ENCODE measurements at regions not wholly inside any gene's neighbourhood (a gene's known extent, or its start where the extent isn't known, plus 50 kb on each side); places are given as distances from the start of the nearest gene placed in this dataset.
"Not testable (repeated sequence)": the region's sequence is repeated elsewhere in the genome, so short reads cannot be mapped to it uniquely, and the experiment has no call there.

DNA sequence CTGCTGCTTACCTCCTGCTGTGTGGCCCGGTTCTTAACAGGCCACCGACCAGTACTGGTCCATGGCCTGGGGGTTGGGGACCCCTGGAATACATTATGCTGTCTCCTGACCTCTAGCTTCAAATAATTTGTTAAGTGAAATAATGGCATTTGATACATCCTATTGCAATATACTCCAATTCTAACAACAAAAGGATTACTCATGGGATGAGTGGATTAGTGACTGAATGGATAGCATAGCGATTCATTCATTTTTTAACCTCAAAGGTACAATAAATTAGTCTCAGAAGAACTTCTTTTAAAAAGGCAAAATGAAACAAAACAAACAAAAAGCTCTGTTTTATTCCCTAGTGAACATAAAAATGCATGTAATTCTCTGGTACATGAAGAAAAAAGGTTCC is 147.9 kb upstream of the PKP2 start:
- Histone ChIP-seq H3K4me3 (no peak overlapping the region), H3K36me3 (replicated peaks in 1 of 2) (no peaks in the 10 kb centered on the region), H3K9me3 (replicated peaks in 1 of 3) (no peaks in the 10 kb centered on the region), H3K27me3 (no peaks in the 10 kb centered on the region), H3K4me1 (replicated peaks in 1 of 2) (no peaks in the 10 kb centered on the region), H3K27ac (no peak overlapping the region)
- 11 to 27% (median 25%) methylated on average over 2 to 3 of the region's 3 CpGs for WGBS, 4 donors
- intact Hi-C loops (cut with DNase I) = no loop called here
- DNase-seq = no peak
- TF ChIP-seq POLR2A (IDR thresholded peaks at IDR 0.05) (no peak), CTCF (IDR thresholded peaks at IDR 0.05) (no peak)

DNA sequence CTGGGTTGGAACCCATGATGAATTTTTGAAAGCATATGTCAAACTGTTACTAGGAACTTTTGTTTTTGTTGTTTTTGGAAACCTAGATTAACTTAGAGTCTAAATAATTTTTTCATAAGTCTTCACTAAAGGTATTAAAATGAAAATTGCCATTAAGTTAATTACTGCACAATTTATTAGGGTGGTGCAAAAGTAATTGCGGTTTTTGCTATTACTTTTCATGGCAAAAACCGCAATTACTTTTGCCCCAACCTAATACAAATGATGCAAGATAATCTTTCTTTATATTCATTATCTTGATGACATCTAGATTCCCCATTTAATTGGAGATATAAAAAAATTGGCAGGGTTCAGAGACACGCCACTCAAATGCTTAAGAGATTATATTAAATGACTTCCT is 145.0 kb upstream of the PKP2 start:
- no peak for DNase-seq
- WGBS, 4 donors = 74 to 80% (median 77%) methylated on average over 3 of the region's 3 CpGs
- Histone ChIP-seq H3K9me3 (replicated peaks in 1 of 3) (no peaks in the 10 kb centered on the region), H3K27ac (no peak overlapping the region), H3K36me3 (replicated peaks in 1 of 2) (no peaks in the 10 kb centered on the region), H3K27me3 (no peaks in the 10 kb centered on the region), H3K4me1 (replicated peaks in 1 of 2) (no peaks in the 10 kb centered on the region), H3K4me3 (no peak overlapping the region)
- no peak for TF ChIP-seq CTCF (IDR thresholded peaks at IDR 0.05)
- TF ChIP-seq POLR2A (IDR thresholded peaks at IDR 0.05) = no peak
- intact Hi-C loops (cut with DNase I) = no loop called here

DNA sequence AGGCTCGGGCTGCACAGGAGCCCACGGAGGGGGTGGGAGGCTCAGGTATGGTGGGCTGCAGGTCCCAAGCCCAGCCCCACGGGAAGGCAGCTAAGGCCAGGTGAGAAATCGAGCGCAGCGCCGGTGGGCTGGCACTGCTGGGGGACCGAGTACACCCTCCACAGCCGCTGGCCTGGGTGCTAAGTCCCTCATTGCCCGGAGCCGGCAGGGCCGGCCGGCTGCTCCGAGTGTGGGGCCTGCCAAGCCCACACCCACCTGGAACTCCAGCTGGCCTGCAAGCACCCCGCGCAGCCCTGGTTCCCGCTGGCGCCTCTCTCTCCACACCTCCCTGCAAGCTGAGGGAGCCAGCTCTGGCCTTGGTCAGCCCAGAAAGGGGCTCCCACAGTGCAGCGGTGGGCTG is 137.4 kb upstream of the PKP2 start:
- H3K4me1 ChIP-seq (replicated peaks in 1 of 2); H3K27me3 ChIP-seq; H3K36me3 ChIP-seq (replicated peaks in 1 of 2); DNase-seq; H3K4me3 ChIP-seq; H3K9me3 ChIP-seq (replicated peaks in 1 of 3); H3K27ac ChIP-seq; intact Hi-C loops (cut with DNase I): not testable (repeated sequence)
- WGBS, 4 donors = 89 to 94% (median 91%) methylated on average over 10 to 19 of the region's 19 CpGs; no CpG with 5 or more reads in 1 of the 4 donors

DNA sequence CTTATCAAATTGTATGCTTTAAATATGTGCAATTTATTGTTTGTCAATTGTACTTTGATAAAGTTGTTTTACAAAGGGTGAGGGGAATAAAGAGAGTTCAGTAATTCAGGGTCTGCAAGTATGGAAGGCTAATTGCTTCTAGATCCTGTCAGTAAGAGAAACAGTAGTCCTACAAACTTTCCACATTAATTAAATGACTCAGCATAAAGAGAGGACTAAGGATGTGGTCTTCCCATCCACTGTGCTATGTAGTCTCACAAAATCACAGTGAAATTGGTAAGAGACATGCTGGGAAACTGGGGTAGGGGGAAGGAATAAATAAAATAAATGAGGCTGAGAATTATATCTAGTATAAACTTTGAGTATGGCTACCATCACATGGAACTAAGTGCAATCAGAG is 130.2 kb upstream of the PKP2 start:
- H3K27me3 ChIP-seq = no peaks in the 10 kb centered on the region
- TF ChIP-seq POLR2A (IDR thresholded peaks at IDR 0.05) (no peak), CTCF (IDR thresholded peaks at IDR 0.05) (no peak)
- no peak for DNase-seq
- no peaks in the 10 kb centered on the region for H3K36me3 ChIP-seq (replicated peaks in 1 of 2)
- H3K4me3 ChIP-seq = no peak overlapping the region
- H3K9me3 ChIP-seq (replicated peaks in 1 of 3) = no peaks in the 10 kb centered on the region
- intact Hi-C loops (cut with DNase I) = no loop called here
- H3K27ac ChIP-seq = no peak overlapping the region
- H3K4me1 ChIP-seq (replicated peaks in 1 of 2) = no peaks in the 10 kb centered on the region

- H3K27me3 ChIP-seq; H3K4me1 ChIP-seq (replicated peaks in 1 of 2); H3K36me3 ChIP-seq (replicated peaks in 1 of 2); H3K4me3 ChIP-seq; intact Hi-C loops (cut with DNase I); DNase-seq; H3K9me3 ChIP-seq (replicated peaks in 1 of 3); H3K27ac ChIP-seq: not testable (repeated sequence)
- 85 to 93% (median 88%) methylated on average over 6 to 20 of the region's 20 CpGs; no CpG with 5 or more reads in 1 of the 4 donors for WGBS, 4 donors
Observed at GRCh38 chr12:33022724-33023123, 126.1 kb upstream of the PKP2 start.

DNA sequence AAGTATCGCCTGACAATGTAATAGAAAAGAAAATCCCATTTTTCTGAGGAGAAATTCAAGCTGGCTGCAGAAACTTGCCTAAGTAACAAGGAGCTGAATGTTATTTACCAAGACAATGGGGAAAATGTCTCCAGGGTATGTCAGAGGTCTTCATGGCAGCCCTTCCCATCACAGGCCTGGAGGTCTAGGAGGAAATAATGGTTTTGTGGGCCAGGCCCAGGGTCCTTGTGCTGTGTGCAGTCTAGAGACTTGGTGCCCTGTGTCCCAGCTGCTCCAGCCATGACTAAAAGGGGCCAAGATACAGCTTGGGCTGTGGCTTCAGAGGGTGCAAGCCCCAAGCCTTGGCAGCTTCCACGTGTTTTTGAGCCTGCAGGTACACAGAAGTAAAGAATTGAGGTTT is 120.5 kb upstream of the PKP2 start:
- WGBS, 4 donors = 40 to 59% (median 47%) methylated on average over 2 of the region's 2 CpGs
- H3K4me1 ChIP-seq (replicated peaks in 1 of 2); H3K4me3 ChIP-seq; H3K36me3 ChIP-seq (replicated peaks in 1 of 2); DNase-seq; H3K27ac ChIP-seq; H3K27me3 ChIP-seq; intact Hi-C loops (cut with DNase I); H3K9me3 ChIP-seq (replicated peaks in 1 of 3): not testable (repeated sequence)

Measured in adrenal gland (tissue), 9 donors.